Esophagus squamous epithelium (tissue), 5 donors: ENCODE measurements at regions not wholly inside any gene's neighbourhood (a gene's known extent, or its start where the extent isn't known, plus 50 kb on each side); places are given as distances from the start of the nearest gene placed in this dataset.

Experiments used
- DNase-seq: peaks from one replicate; lab custom pipeline; 2025; lab: John Stamatoyannopoulos, UW
- H3K27ac ChIP-seq, 4 donors: fragments of 200-600 bp; sonication (generic); one replicate each; pipeline ENCODE4 v1.5.1; 2016 to 2019; ENCODE audit warnings: mild to moderate bottlenecking in 1 of 4
- H3K27me3 ChIP-seq, 4 donors: fragments of 200-600 bp; sonication (generic); 1 replicate in 3 of 4; 2 replicates in 1 of 4; pipeline versions ENCODE4 v1.5.1 to v1.6.0; 2017 to 2021; ENCODE audit warnings: antibody characterized with exemption in 1 of 4
- H3K36me3 ChIP-seq, 3 donors: fragments of 200-600 bp; sonication (generic); one replicate each; pipeline ENCODE4 v1.5.1; 2016 to 2019
- H3K4me1 ChIP-seq, 3 donors: fragments of 200-600 bp; sonication (generic); one replicate each; pipeline ENCODE4 v1.5.1; 2017 to 2019
- H3K4me3 ChIP-seq, 4 donors: fragments of 200-600 bp; sonication (generic); 1 replicate in 3 of 4; 2 replicates in 1 of 4; pipeline ENCODE4 v1.5.1; 2016 to 2019; ENCODE audit warnings: mild to moderate bottlenecking in 2 of 4, moderate library complexity in 1 of 4
- H3K9me3 ChIP-seq, 3 donors: fragments of 200-600 bp; sonication (generic); one replicate each; pipeline ENCODE4 v1.5.1; 2016 to 2019
- CTCF ChIP-seq, 6 experiments: fragments of 450-650 bp in 4 of 6; fragments of 200-600 bp in 2 of 6; sonication (generic) in 2 of 6; IDR thresholded peaks; one replicate each; pipeline ENCODE4 v1.5.1; 2016 to 2019; ENCODE audit warnings: antibody characterized with exemption in 6 of 6, mild to moderate bottlenecking in 4 of 6, moderate library complexity in 4 of 6
- POLR2A ChIP-seq, 4 donors: fragments of 450-650 bp; IDR thresholded peaks; one replicate each; pipeline ENCODE4 v1.6.1; 2017; ENCODE audit warnings: antibody characterized with exemption in 4 of 4, mild to moderate bottlenecking in 4 of 4, moderate library complexity in 3 of 4
- WGBS, 2 donors: methylation state at CpG; one replicate each; pipeline ENCODE4 v1.1.5; 2018; 5-methylcytosine and 5-hydroxymethylcytosine counted together
- intact Hi-C: fragments of 100-400 bp; cut with DNase I; formaldehyde crosslinking; loops from one replicate; pipeline ENCODE4 v1.15.0; 2022
- donor health status: DM: yes; HTN: yes; CAD: no.

GRCh38 chr9:106110483-106110882 is 416.1 kb downstream of the TMEM38B start:
- Histone ChIP-seq H3K9me3 (no peaks in the 10 kb centered on the region), H3K27me3 (no peaks in the 10 kb centered on the region), H3K4me1 (no peaks in the 10 kb centered on the region), H3K27ac (no peak overlapping the region), H3K4me3 (no peak overlapping the region), H3K36me3 (no peaks in the 10 kb centered on the region)
- 49 to 81% methylated on average over 2 of the region's 2 CpGs for WGBS, 2 donors
- TF ChIP-seq POLR2A (IDR thresholded peaks at IDR 0.05), result no peak
- no peak for TF ChIP-seq CTCF (IDR thresholded peaks at IDR 0.05)
- intact Hi-C loops, result no loop called here
- DNase-seq, result no peak

- WGBS, 2 donors, result 42% methylated on average over 6 of the region's 6 CpGs
- TF ChIP-seq POLR2A (IDR thresholded peaks at IDR 0.05) (no peak), CTCF (IDR thresholded peaks at IDR 0.05) (no peak)
- no peak overlapping the region for H3K27ac ChIP-seq
- intact Hi-C loops, result no loop called here
- DNase-seq, result no peak
- H3K36me3 ChIP-seq, result no peaks in the 10 kb centered on the region
- no peaks in the 10 kb centered on the region for H3K4me1 ChIP-seq
- H3K4me3 ChIP-seq, result no peak overlapping the region
- no peaks in the 10 kb centered on the region for H3K9me3 ChIP-seq
- no peaks in the 10 kb centered on the region for H3K27me3 ChIP-seq
Observed at GRCh38 chr9:106111039-106111730, 416.8 kb downstream of the TMEM38B start.

DNA sequence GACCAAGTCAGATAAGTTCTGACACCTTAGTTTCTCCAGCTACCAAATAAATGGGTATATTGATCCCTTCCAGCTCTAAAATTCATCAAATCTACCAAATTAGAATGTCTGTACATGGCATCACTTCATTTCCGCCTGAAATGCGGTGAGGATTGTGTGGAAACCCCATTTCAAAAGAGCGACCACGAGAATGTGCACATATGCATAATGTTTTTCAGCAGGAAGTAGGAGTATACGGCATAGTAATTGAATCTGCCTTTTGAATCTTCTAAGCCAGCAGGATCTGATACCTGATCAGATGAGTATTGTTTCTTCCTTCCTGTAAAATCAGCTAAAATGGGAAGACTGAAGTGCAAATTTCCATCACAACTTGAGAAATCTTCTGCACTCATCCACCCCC is 418.6 kb downstream of the TMEM38B start:
- Histone ChIP-seq H3K36me3 (no peaks in the 10 kb centered on the region), H3K4me1 (no peaks in the 10 kb centered on the region), H3K27ac (no peak overlapping the region), H3K4me3 (no peak overlapping the region), H3K9me3 (no peaks in the 10 kb centered on the region), H3K27me3 (no peaks in the 10 kb centered on the region)
- no peak for DNase-seq
- WGBS, 2 donors, result 75 to 82% methylated on average over 5 of the region's 5 CpGs
- intact Hi-C loops, result no loop called here
- TF ChIP-seq POLR2A (IDR thresholded peaks at IDR 0.05), result no peak
- no peak for TF ChIP-seq CTCF (IDR thresholded peaks at IDR 0.05)

GRCh38 chr9:106119176-106119575 is 424.8 kb downstream of the TMEM38B start:
- no peak for DNase-seq
- H3K9me3 ChIP-seq, result no peaks in the 10 kb centered on the region
- WGBS, 2 donors, result 53 to 54% methylated on average over 3 of the region's 3 CpGs
- TF ChIP-seq POLR2A (IDR thresholded peaks at IDR 0.05) (no peak), CTCF (IDR thresholded peaks at IDR 0.05) (no peak)
- intact Hi-C loops, result no loop called here
- H3K4me1 ChIP-seq, result no peaks in the 10 kb centered on the region
- no peak overlapping the region for H3K27ac ChIP-seq
- no peak overlapping the region for H3K4me3 ChIP-seq
- no peaks in the 10 kb centered on the region for H3K36me3 ChIP-seq
- no peaks in the 10 kb centered on the region for H3K27me3 ChIP-seq

- no peaks in the 10 kb centered on the region for H3K27me3 ChIP-seq
- no peaks in the 10 kb centered on the region for H3K9me3 ChIP-seq
- intact Hi-C loops, result no loop called here
- H3K4me1 ChIP-seq, result no peaks in the 10 kb centered on the region
- no peaks in the 10 kb centered on the region for H3K36me3 ChIP-seq
- no peak for TF ChIP-seq POLR2A (IDR thresholded peaks at IDR 0.05)
- TF ChIP-seq CTCF (IDR thresholded peaks at IDR 0.05), result no peak
- no peak for DNase-seq
- WGBS, 2 donors, result 81 to 92% methylated on average over 10 of the region's 10 CpGs
- H3K27ac ChIP-seq, result no peak overlapping the region
- H3K4me3 ChIP-seq, result no peak overlapping the region
Observed at GRCh38 chr9:106120071-106120470, 425.7 kb downstream of the TMEM38B start.
